ENCODE measurements at regions not wholly inside any gene's neighbourhood (a gene's known extent, or its start where the extent isn't known, plus 50 kb on each side); places are given as distances from the start of the nearest gene placed in this dataset.

- H3K4me3 Mint-ChIP-seq (ENCODE audit: unreplicated experiment) = no peak overlapping the region
- TF ChIP-seq CTCF (IDR thresholded peaks at IDR 0.05; ENCODE audit: insufficient read depth, low read depth, low read length) (no peak), EZH2 (IDR thresholded peaks at IDR 0.05; ENCODE audit: insufficient read depth, low read length) (no peak)
- no peak overlapping the region for H3K4me3 ChIP-seq (ENCODE audit: insufficient read depth, low read depth, low read length)
- DNase-seq (ENCODE audit: low read depth) (no peak), FAIRE-seq (no peak)
- H3K4me1 ChIP-seq (ENCODE audit: insufficient read depth, low read length) = no peaks in the 10 kb centered on the region
- H4K20me1 ChIP-seq (ENCODE audit: insufficient read depth, low read length) = no peaks in the 10 kb centered on the region
- H3K9ac ChIP-seq (ENCODE audit: low read length) = no peak overlapping the region
- no peaks in the 10 kb centered on the region for H3K79me2 ChIP-seq (ENCODE audit: insufficient read depth, low read length)
- no peaks in the 10 kb centered on the region for H3K36me3 Mint-ChIP-seq (ENCODE audit: low read depth, unreplicated experiment)
- no peaks in the 10 kb centered on the region for H3K9me3 Mint-ChIP-seq (ENCODE audit: unreplicated experiment)
- no peak overlapping the region for H3K4me2 ChIP-seq (ENCODE audit: low read length)
- H3K36me3 ChIP-seq (ENCODE audit: insufficient read depth, low read length) = no peaks in the 10 kb centered on the region
- peaks cover 4% of the 10 kb centered on the region for H3K4me1 Mint-ChIP-seq (ENCODE audit: low read depth, unreplicated experiment)
- peaks cover 66% of the 10 kb centered on the region for H3K27me3 Mint-ChIP-seq (ENCODE audit: low read depth, unreplicated experiment)
- H3K27ac ChIP-seq (ENCODE audit: low read depth, low read length) = no peak overlapping the region
- H2AFZ ChIP-seq (ENCODE audit: low read depth, low read length) = no peak overlapping the region
- H3K27ac Mint-ChIP-seq (ENCODE audit: unreplicated experiment) = no peak overlapping the region
- peaks cover 7% of the 10 kb centered on the region for H3K27me3 ChIP-seq (ENCODE audit: insufficient read depth, low read length)
- no peaks in the 10 kb centered on the region for H3K9me3 ChIP-seq (ENCODE audit: insufficient read depth, low read depth, low read length)
Observed at GRCh38 chr12:114501474-114501807, 95.5 kb upstream of the TBX5 start.

DNA sequence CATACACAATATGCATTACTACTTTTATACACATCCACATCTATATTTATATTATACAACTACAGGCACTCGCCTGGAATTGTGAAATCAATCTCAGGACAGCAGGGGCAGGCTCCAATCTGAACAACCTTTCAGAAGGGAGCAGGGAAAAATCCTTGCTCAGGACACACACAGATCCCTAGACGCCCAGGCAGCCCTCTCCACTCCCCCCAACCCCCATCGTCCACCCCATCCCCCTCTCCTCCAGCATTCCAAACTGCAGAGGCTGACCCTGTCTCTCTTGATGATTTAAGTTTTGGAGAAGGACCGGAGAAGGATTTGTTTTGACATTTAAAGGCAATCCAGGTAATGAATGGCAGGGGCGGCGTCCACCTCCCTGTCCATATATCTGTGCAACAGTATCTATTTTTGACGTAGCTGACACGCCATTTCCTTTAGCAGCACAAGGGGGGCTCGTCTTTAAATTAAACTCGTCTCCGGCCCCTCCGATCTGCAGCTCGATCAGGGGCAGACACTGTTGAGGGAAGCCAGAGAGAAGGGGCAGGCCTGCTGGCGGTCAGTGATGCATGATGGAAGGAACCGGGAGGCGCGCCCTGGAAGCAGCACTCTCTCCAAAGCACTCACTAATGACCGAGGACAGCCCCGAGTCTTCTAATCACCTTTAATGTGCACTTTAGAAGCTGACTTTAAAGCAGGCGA, 95.0 kb upstream of the TBX5 start:
- peaks cover 4% of the 10 kb centered on the region for H3K4me1 Mint-ChIP-seq (ENCODE audit: low read depth, unreplicated experiment)
- no peak overlapping the region for H3K27ac Mint-ChIP-seq (ENCODE audit: unreplicated experiment)
- Histone ChIP-seq H3K27ac (ENCODE audit: low read depth, low read length) (no peak overlapping the region), H3K27me3 (ENCODE audit: insufficient read depth, low read length) (peaks cover 7% of the 10 kb centered on the region), H4K20me1 (ENCODE audit: insufficient read depth, low read length) (no peaks in the 10 kb centered on the region), H3K4me1 (ENCODE audit: insufficient read depth, low read length) (no peaks in the 10 kb centered on the region), H3K9ac (ENCODE audit: low read length) (no peak overlapping the region), H3K4me2 (ENCODE audit: low read length) (no peak overlapping the region), H3K9me3 (ENCODE audit: insufficient read depth, low read depth, low read length) (no peaks in the 10 kb centered on the region), H2AFZ (ENCODE audit: low read depth, low read length) (no peak overlapping the region), H3K79me2 (ENCODE audit: insufficient read depth, low read length) (no peaks in the 10 kb centered on the region), H3K36me3 (ENCODE audit: insufficient read depth, low read length) (no peaks in the 10 kb centered on the region), H3K4me3 (ENCODE audit: insufficient read depth, low read depth, low read length) (no peak overlapping the region)
- no peaks in the 10 kb centered on the region for H3K9me3 Mint-ChIP-seq (ENCODE audit: unreplicated experiment)
- H3K27me3 Mint-ChIP-seq (ENCODE audit: low read depth, unreplicated experiment) = peaks cover 69% of the 10 kb centered on the region
- FAIRE-seq = no peak
- no peak overlapping the region for H3K4me3 Mint-ChIP-seq (ENCODE audit: unreplicated experiment)
- DNase-seq (ENCODE audit: low read depth) = no peak
- no peak for TF ChIP-seq EZH2 (IDR thresholded peaks at IDR 0.05; ENCODE audit: insufficient read depth, low read length)
- no peak for TF ChIP-seq CTCF (IDR thresholded peaks at IDR 0.05; ENCODE audit: insufficient read depth, low read depth, low read length)
- H3K36me3 Mint-ChIP-seq (ENCODE audit: low read depth, unreplicated experiment) = no peaks in the 10 kb centered on the region

GRCh38 chr12:114500131-114500530, 94.2 kb upstream of the TBX5 start:
- H3K4me2 ChIP-seq (ENCODE audit: low read length) = no peak overlapping the region
- H3K4me3 Mint-ChIP-seq (ENCODE audit: unreplicated experiment) = no peak overlapping the region
- no peak for FAIRE-seq

More at GRCh38 chr12:114500131-114500530, 94.2 kb upstream of the TBX5 start:
- no peak for TF ChIP-seq CTCF (IDR thresholded peaks at IDR 0.05; ENCODE audit: insufficient read depth, low read depth, low read length)
- TF ChIP-seq EZH2 (IDR thresholded peaks at IDR 0.05; ENCODE audit: insufficient read depth, low read length) = no peak
- Histone ChIP-seq H3K27me3 (ENCODE audit: insufficient read depth, low read length) (peaks cover 7% of the 10 kb centered on the region), H3K4me1 (ENCODE audit: insufficient read depth, low read length) (no peaks in the 10 kb centered on the region), H3K4me3 (ENCODE audit: insufficient read depth, low read depth, low read length) (no peak overlapping the region), H2AFZ (ENCODE audit: low read depth, low read length) (no peak overlapping the region), H3K9ac (ENCODE audit: low read length) (no peak overlapping the region), H3K9me3 (ENCODE audit: insufficient read depth, low read depth, low read length) (no peaks in the 10 kb centered on the region), H3K36me3 (ENCODE audit: insufficient read depth, low read length) (no peaks in the 10 kb centered on the region), H3K27ac (ENCODE audit: low read depth, low read length) (no peak overlapping the region), H3K79me2 (ENCODE audit: insufficient read depth, low read length) (no peaks in the 10 kb centered on the region), H4K20me1 (ENCODE audit: insufficient read depth, low read length) (no peaks in the 10 kb centered on the region)
- Mint-ChIP-seq H3K27ac (ENCODE audit: unreplicated experiment) (no peak overlapping the region), H3K36me3 (ENCODE audit: low read depth, unreplicated experiment) (no peaks in the 10 kb centered on the region), H3K27me3 (ENCODE audit: low read depth, unreplicated experiment) (peaks cover 72% of the 10 kb centered on the region), H3K4me1 (ENCODE audit: low read depth, unreplicated experiment) (peaks cover 4% of the 10 kb centered on the region), H3K9me3 (ENCODE audit: unreplicated experiment) (no peaks in the 10 kb centered on the region)
- DNase-seq (ENCODE audit: low read depth) = no peak

Measured in astrocyte (in vitro differentiated cells and primary cell).